ENCODE measurements at regions not wholly inside any gene's neighbourhood (a gene's known extent, or its start where the extent isn't known, plus 50 kb on each side); places are given as distances from the start of the nearest gene placed in this dataset.
"Not testable (repeated sequence)": the region's sequence is repeated elsewhere in the genome, so short reads cannot be mapped to it uniquely, and the experiment has no call there.

DNA sequence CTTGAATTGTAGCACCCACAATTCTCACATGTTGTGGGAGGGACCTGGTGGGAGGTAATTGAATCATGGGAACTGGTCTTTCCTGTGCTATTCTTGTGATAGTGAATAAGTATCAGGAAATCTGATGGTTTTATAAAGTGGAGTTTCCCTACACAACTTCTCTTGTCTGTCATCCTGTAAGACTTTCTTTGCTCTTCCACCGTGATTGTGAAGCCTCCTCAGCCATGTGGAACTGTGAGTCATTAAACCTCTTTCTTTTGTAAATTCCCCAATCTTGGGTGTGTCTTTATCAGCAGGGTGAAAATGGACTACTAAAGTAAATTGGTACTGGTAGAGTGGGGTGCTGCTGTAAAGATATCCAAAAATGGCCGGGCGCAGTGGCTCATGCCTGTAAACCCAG is 215.6 kb downstream of the LIG4 start:
- no peak for DNase-seq

DNA sequence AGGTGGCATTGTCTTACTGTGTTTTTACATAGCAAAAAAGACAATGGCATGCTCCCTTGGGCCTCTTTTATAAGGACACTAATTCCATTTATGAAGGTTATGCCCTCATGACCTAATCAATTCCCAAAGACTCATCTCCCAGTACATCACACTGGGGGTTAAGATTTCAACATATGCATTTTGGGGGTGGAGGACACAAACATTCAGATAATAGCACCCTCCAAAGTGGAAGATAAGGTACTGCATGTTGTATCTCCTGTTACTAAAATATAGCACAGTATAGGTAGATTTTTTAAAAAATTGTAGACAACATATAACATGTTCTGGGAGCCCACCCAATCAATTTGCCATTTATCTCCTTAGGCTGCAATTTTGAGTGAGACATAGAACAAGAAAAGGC is 221.2 kb downstream of the LIG4 start:
- DNase-seq = no peak

GRCh38 chr13:107993239-107993949 is 221.9 kb downstream of the LIG4 start:
- no peak for DNase-seq

DNA sequence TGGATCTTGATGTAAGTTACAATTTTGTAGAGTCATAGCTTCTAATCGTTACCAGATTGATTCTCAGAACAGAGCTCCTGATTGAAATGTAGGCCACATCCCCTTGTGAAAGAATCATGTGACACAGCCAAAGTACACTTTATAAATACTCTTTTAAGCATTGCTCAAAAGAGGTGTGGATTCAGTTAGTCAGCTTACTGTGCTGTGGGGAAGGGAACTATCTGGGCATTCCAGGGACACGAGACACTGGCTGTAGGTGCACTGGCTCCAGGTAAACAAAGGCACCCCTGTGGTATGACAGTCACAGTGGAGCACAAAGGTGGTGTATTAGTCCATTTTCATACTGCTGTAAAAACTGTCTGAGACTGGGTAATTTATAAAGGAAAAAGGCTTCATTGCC is 222.8 kb downstream of the LIG4 start:
- DNase-seq = no peak

DNA sequence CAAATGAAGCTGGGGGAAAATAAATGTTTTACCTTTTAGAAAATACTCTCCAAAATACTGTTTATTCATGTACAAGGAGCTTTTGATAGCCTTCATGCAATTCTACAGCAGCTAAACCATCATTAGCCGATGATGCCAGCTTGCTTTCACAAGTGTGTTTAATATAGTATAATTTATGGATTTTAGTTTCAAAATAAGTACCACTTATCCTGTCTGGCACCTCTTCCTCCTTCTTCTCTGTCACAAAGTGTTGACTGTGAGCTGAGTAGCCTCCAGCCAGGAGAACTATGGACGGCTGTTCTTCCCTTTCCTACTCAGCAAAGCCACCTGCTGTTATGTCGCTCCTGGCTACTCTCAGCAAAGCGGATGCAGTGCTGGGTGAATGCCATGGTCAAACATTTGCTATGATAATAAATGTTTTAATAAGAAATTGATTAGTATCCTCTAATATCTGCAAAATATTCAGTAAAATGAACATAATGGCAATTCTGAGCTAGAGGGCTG is 238.2 kb downstream of the LIG4 start:
- no peak for DNase-seq

DNA sequence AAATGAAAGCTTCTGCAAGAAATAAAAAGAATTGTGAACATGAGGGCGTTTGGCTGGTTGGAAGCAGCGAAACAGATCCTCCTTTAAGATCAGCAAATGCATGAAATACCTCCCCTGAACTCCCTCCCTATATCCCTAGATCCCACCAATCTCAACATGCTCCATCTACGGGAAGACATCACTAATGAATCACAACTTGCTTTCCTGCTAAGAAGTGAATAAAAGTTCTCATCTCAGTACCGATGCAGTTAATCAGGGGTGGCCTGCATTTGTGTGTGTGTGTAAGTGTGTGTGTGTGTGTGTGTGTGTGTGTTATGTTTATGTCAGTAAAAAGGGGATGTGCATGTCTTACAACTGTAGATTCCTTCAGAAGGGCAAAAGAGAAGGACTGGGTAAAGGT is 238.7 kb downstream of the LIG4 start:
- no peak for DNase-seq

GRCh38 chr13:107974409-107974808 is 240.9 kb downstream of the LIG4 start:
- DNase-seq = no peak

GRCh38 chr13:107969546-107969945 is 245.8 kb downstream of the LIG4 start:
- DNase-seq = no peak

DNA sequence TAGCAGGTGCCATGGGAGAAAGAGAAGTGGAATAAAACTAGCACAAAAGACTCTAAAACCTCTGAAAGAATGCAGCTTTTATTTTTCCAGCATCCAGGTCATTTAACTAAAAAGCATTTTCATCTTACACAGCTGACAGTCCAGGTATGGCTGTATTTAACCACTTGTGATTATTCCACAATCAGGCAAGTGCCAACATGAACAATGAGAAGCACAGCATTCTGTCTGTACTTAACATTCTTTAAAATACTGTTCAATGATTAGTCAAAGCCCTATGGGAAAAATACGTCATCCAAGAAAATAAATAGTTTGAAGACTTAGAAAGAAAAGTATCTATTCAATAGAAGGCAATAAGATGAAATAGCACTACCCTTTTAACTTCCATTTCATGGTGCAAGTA is 246.9 kb downstream of the LIG4 start:
- no peak for DNase-seq

DNA sequence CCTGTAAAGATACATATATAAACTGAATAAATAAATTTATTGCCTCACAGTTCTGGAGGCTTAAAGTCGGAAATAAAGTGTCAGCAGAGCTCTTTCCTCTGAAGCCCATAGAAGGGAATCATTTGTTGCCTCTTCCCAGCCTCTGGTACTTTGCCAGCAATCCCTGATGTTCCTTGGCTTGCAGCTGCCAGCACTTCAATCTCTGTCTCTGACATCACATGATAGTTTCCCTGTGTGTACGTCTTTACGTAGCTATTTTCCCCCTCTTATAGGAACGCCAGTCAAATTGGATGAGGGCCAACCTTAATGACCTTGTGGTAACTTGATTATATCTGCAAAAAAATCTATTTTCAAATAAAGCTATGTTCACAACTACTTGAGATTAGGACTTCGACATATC is 250.9 kb downstream of the LIG4 start:
- DNase-seq = no peak

DNA sequence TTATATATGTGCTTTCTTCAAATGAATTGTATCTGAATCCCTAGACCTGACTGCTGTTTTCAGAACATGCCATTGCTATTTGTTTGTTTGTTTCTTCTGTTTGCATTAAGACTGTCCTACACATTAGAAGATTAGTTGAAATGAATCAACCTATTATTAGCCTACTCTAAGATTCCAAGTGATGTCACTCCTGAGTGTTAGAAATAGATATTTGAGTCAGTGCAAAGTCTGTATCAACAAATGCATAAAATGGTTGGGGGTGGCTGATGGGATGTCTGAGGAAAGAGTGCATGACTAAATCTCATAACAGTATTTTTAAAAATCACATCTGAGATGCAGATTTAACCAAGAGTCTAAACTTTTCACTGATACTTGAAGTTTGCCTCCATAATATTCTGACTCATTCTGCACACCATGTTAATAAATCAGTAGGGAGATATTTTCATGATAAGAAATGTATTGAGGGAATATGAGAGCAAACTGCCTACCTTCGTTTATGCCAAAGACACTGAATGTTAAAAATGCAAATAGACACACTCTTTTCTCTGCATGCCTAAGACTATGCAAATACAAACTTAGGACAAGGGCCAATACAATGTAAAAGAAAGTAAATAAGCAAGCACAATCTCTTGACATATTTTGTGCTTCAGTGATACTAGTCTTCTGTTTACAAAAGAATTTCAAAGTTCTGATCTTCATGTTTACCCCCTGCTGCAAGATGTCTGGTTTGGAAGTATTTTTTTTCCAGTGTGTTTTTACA is 253.3 kb downstream of the LIG4 start:
- DNase-seq = no peak

- no peak for DNase-seq
Measured at GRCh38 chr13:107960301-107960700, 255.0 kb downstream of the LIG4 start.

- DNase-seq = no peak
Measured at GRCh38 chr13:107956889-107957288, 258.4 kb downstream of the LIG4 start.

GRCh38 chr13:107942030-107942617 is 273.2 kb downstream of the LIG4 start:
- no peak for DNase-seq

DNA sequence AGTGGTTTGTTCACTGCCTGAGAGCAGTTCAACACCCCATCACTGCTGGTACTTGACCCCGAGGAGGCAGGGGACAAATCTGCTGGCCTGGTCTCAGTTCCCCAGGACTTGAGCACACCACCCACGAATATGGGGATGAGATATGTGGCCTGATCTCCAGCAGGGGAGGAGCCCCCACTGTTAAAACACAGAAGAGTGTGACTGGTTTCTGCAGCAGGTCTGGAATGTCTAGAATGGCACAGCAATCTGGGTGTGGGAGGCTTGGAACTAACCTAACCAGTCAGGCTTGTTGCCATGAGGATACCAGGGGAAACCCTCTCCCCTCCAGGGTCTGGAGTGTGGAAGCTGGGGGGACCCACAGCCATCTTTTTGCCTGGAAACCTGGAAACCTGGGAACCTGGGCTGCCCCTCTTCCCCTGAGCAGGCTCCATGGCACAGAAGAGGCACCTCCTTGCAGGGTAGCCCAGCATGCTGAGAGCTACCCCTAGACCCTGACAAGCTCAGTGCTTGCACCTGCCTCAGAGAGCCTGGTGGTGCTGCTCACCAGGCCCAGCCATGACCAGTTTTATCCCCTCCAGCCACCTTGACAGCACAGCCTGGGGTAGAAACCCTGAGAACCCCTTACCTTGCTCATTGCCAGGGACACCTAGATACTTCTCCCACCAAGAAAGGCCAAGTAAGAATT is 273.8 kb downstream of the LIG4 start:
- DNase-seq = no peak

DNA sequence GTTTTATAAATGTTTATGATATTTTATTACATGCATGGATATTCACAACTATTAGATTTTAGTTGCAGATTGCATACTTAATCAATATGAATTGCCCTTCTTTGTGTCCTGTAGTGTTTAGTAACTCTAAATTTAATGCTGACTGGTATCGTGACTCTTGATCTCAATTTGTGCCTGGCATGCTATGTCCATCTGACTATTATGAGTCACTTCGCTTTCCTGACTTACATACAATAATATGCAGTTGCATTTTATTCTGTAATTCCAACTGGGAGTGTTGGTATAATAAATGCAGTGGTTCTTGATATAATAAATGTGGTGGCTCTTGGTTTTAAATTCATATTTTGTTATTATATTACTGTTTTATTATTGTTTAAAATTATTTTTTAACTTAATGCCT is 277.5 kb downstream of the LIG4 start:
- no peak for DNase-seq

DNA sequence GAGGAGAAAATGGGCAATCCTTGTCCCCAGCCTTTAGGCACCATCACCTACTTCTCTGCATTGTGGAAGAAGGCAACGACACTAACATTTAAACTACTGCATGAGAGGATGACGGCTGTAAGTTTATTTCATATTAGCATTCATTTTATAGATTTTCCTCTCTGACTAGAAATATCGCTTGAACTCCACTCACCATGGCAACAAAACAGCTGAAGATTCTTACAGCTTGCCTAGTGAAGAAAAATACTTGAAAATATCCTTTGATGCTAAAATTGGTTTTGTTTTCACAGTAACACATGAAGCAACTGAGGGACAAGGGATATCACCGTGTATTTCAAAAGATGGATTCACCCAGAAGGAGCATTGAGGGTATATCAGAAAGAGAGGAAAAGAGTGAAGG is 284.3 kb downstream of the LIG4 start:
- DNase-seq = no peak

DNA sequence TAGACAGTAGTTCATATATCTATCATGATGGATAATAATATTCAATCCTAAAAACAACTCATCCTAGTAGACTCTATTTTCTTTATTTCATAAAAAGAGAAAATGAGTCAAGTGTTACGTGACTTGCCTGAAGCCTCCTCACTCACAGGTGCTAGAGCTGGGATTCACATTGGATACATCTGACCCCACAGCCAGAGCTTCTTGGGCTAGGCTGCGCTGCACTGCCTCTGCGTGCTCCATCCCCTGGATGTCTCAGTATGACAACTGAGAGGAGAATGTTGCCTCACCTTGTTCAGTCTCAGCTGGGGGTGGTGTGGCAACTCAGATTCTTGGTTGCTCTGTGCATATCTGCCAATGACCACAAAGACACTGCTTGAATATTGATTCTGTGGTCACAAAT is 286.6 kb downstream of the LIG4 start:
- DNase-seq = no peak

GRCh38 chr13:107927557-107927956 is 287.8 kb downstream of the LIG4 start:
- DNase-seq = no peak

GRCh38 chr13:107926515-107926914 is 288.8 kb downstream of the LIG4 start:
- not testable (repeated sequence) for DNase-seq

GRCh38 chr13:107916902-107917301 is 298.4 kb downstream of the LIG4 start:
- DNase-seq = not testable (repeated sequence)

DNA sequence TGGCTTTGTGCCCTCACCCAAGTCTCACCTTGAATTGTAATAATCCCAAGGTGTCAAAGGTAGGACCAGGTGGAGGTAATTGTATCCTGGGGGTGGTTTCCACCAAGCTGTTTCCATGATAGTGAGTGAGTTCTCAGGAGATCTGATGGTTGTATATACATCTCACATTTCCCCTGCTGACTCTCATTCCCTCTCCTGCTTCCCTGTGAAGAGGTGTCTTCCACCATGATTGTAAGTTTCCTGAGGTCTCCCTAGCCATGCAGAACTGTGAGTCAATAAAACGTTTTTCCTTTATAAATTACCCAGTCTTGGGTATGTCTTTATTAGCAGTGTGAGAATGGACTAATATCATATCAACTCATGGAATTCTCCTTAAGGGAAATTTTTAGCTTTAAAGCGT is 302.6 kb downstream of the LIG4 start:
- no peak for DNase-seq

DNA sequence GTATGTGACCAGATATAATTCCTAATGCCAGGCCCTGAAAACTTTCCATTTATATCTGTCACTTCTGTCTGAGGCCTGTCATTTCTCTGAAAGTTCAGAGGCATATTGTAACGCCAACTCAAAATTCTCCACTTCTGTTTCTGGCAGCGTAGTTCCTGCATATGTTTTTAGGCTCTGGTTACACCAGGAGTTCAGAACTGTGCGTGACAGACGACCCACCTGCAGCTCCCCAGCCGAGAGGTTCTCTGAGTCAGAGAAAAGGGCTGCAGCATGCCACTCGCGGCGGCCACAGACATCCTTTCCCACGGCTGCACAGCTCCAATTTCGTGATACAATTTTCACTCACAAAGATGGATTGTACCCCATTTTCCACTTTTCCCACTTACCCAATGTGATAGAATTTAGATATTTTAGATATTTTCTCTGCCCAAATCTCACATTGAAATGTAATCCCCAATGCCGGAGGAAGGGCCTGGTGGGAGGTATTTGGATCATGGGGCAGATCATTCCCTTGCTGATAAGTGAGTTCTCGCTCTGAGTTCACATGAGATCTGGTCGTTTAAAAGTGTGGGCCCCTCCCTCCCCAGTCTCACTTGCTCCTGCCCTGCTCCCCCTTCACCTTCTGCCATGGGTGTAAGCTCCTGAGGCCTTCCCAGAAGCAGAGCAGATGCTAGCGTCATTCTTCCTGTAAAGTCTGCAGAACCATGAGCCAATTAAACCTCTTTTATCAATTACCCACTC is 308.1 kb downstream of the LIG4 start:
- no peak for DNase-seq

Data from cerebellar nuclear complex (tissue), 1 donor.